GM12864 (cell line): ENCODE measurements at regions not wholly inside any gene's neighbourhood (a gene's known extent, or its start where the extent isn't known, plus 50 kb on each side); places are given as distances from the start of the nearest gene placed in this dataset.

Experiments used
- DNase-seq: peaks from one replicate; pipeline ENCODE4 v3.0.0-alpha.2; 2011; ENCODE audit warnings: low read depth
- H3K4me3 ChIP-seq: 2 replicates; pipeline ENCODE4 v1.5.1; 2011; ENCODE audit warnings: mild to moderate bottlenecking, low read depth, low read length, control low read depth
- CTCF ChIP-seq: IDR thresholded peaks from 2 replicates; pipeline ENCODE4 v1.5.1; 2011; ENCODE audit warnings: low read depth, mild to moderate bottlenecking, moderate library complexity, low read length, control low read depth, inconsistent platforms; ENCODE audit errors: missing control alignments

DNA sequence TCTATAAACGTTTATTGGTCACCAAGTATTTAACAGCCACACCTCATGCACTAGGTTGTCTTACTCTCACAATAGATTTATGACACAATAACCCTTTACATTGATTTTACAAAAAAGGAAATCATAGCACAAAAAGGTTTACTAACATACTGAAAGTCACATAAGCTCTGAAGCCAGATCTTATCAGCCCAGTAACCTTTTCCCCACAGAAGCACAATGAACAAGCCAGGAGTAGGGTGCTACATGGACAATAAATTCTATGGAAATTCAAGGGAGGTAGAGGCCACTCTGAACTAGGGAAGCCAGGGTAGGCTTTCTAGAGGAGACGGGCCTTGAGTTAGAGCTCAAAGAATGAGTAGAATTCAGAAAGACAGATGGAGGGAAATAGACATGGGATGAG is 633.5 kb upstream of the CADM1 start:
- no peak for DNase-seq
- H3K4me3 ChIP-seq = no peak overlapping the region
- no peak for TF ChIP-seq CTCF

DNA sequence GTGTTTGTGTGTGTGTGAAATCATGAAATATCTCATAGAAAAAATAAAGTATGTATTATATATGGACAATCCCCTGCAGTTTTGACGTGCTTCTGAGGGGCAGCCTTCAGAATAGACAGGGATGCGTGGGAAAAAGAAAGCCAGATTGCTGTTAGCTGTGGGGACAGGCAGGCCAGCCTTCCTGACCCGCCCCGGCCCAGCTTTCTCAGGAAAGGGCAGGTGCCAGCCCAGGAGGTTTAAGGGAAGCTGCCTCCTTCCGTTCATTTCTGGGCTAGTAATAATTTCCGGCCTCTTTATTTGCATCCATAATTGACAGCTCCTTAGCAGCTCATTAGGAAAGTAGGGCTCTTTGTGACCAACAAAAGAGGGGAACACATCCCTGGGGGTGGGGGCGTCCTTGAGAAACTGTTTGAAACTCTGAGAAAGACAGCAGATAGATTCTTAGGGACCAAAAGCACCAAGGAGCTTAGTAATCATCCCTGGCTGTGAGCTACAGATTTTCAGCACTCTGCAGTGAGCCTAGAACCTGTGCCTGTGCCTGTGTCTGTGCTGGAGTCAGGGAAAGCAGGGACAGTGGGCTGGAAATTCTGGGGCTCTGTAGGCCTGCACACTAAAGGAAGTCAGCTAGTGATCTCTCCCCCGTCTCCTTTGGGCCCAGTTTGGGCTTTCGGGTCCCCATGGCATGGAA is 632.9 kb upstream of the CADM1 start:
- no peak for TF ChIP-seq CTCF
- DNase-seq = no peak
- no peak overlapping the region for H3K4me3 ChIP-seq

- no peak for DNase-seq
- TF ChIP-seq CTCF = no peak
- H3K4me3 ChIP-seq = no peak overlapping the region
Observed at GRCh38 chr11:116135891-116136290, 631.7 kb upstream of the CADM1 start.

GRCh38 chr11:116134450-116134849 is 630.2 kb upstream of the CADM1 start:
- DNase-seq = no peak
- TF ChIP-seq CTCF = no peak
- H3K4me3 ChIP-seq = no peak overlapping the region

- no peak for TF ChIP-seq CTCF
- DNase-seq = no peak
- H3K4me3 ChIP-seq = no peak overlapping the region
Observed at GRCh38 chr11:116132273-116132978, 628.2 kb upstream of the CADM1 start.

DNA sequence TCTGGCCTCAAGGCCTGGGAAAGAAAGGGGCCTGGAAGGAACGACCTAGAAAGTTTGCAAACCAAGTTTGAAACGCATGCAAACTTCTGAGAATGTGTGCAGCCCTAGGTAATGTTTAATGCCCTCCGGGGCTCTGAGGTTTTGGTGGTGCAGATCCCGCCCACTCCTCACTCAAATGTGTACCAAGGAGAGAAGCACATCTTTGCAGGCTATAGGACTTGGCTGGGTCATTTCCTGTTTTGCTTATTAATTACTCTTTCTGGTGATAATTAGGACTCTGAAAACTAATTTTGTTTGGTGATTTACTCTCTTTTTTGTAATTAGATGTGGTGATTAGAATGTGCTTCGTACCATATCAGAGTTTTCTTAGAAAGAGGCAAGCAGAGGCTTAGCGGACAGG is 625.9 kb upstream of the CADM1 start:
- TF ChIP-seq CTCF = no peak
- DNase-seq = no peak
- no peak overlapping the region for H3K4me3 ChIP-seq

DNA sequence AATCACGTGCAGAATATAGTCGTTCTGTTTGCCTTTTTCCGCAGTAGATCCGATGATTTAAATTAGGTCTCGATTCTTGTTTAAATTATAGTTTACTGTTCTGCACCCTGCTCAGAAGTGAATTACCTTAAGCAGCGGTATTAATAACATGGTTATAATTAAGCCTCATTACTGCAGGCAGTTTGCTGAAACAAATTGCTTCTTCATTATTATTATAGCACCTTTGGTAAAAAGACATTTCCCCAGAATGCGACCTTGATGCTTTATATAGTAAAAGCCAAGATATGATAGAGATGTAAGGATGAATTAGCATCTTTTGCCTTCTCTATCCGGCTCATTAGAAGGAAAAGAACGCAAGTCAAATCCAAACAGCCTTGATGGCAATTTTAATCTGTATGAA is 625.2 kb upstream of the CADM1 start:
- H3K4me3 ChIP-seq = no peak overlapping the region
- TF ChIP-seq CTCF = no peak
- no peak for DNase-seq
